CD4-positive, alpha-beta T cell (primary cell): ENCODE measurements at regions not wholly inside any gene's neighbourhood (a gene's known extent, or its start where the extent isn't known, plus 50 kb on each side); places are given as distances from the start of the nearest gene placed in this dataset.

ENCODE experiments used
- ATAC-seq: fragments of 200-7000 bp; cut with Tn5 transposase; one replicate; pipeline ENCODE4 v1.10.0; 2022; ENCODE audit warnings: mild to moderate bottlenecking; ENCODE audit not compliant: poor library complexity
- CTCF ChIA-PET: fragments of 350-600 bp; sonication (Branson Sonifier 250); formaldehyde crosslinking; loops from one replicate; lab custom pipeline; 2021; ENCODE audit warnings: antibody characterized with exemption, inconsistent platforms; lab: Charles Lee
- POLR2A ChIA-PET: fragments of 350-600 bp; sonication (Branson Sonifier 250); formaldehyde crosslinking; loops from one replicate; lab custom pipeline; 2021; ENCODE audit warnings: antibody characterized with exemption, inconsistent platforms; lab: Charles Lee
- DNase-seq, 14 experiments: peaks; one replicate each; pipeline ENCODE4 v3.0.0-alpha.2; 2013 to 2020; ENCODE audit warnings: mixed read lengths in 2 of 14
- H3K27ac ChIP-seq, 2 donors: one replicate each; pipeline versions ENCODE4 v1.5.1 to v1.7.0; 2013; ENCODE audit warnings: low read length in 2 of 2, low read depth in 1 of 2, mild to moderate bottlenecking in 1 of 2
- H3K27me3 ChIP-seq, 2 experiments: 1 replicate in 1 of 2; 2 replicates in 1 of 2; pipeline versions ENCODE4 v1.6.1 to v1.7.0; 2013; ENCODE audit warnings: low read length in 2 of 2, control low read depth in 1 of 2, mild to moderate bottlenecking in 1 of 2, moderate library complexity in 1 of 2; ENCODE audit not compliant: insufficient read depth in 2 of 2, control insufficient read depth in 1 of 2
- H3K36me3 ChIP-seq: one replicate; pipeline ENCODE4 v1.6.1; 2013; ENCODE audit warnings: low read length, control low read depth; ENCODE audit not compliant: insufficient read depth
- H3K4me1 ChIP-seq: one replicate; pipeline ENCODE4 v1.6.1; 2013; ENCODE audit warnings: low read length, control low read depth; ENCODE audit not compliant: insufficient read depth
- H3K4me3 ChIP-seq: one replicate; pipeline ENCODE4 v1.5.1; 2013; ENCODE audit warnings: mild to moderate bottlenecking, low read length, moderate library complexity
- H3K9me3 ChIP-seq, 2 experiments: 1 replicate in 1 of 2; 2 replicates in 1 of 2; pipeline versions ENCODE4 v1.6.1 to v1.7.0; 2013; ENCODE audit warnings: low read length in 2 of 2, mild to moderate bottlenecking in 2 of 2, control low read depth in 1 of 2, moderate library complexity in 1 of 2; ENCODE audit not compliant: control insufficient read depth in 1 of 2, insufficient read depth in 1 of 2
- H3K27ac Mint-ChIP-seq: one replicate; pipeline ENCODE4 v1.8.0; 2020; ENCODE audit warnings: mixed read lengths
- H3K27me3 Mint-ChIP-seq: one replicate; pipeline ENCODE4 v1.8.0; 2021; ENCODE audit warnings: mixed read lengths
- H3K36me3 Mint-ChIP-seq: one replicate; pipeline ENCODE4 v1.8.0; 2021; ENCODE audit warnings: low read depth, mixed read lengths
- H3K4me1 Mint-ChIP-seq: one replicate; pipeline ENCODE4 v1.8.0; 2021; ENCODE audit warnings: low read depth, mixed read lengths
- H3K4me3 Mint-ChIP-seq: one replicate; pipeline ENCODE4 v1.8.0; 2020; ENCODE audit warnings: mild to moderate bottlenecking, mixed read lengths
- H3K9me3 Mint-ChIP-seq: one replicate; pipeline ENCODE4 v1.8.0; 2020; ENCODE audit warnings: mixed read lengths
- CTCF ChIP-seq: fragments of 200-600 bp; IDR thresholded peaks from one replicate; pipeline ENCODE4 v1.8.0; 2022; ENCODE audit warnings: antibody characterized with exemption, mild to moderate bottlenecking
- intact Hi-C, 2 experiments: fragments of 100-400 bp; cut with DNase I in 1 of 2; cut with micrococcal nuclease in 1 of 2; formaldehyde crosslinking; loops; one replicate each; pipeline versions ENCODE4 v1.15.1 to v1.9.0; 2023 to 2025; cut with DNase I, micrococcal nuclease

- no peaks in the 10 kb centered on the region for H3K27me3 ChIP-seq
- no peak overlapping the region for H3K4me3 ChIP-seq
- Mint-ChIP-seq H3K9me3 (peaks cover 3% of the 10 kb centered on the region), H3K4me1 (no peaks in the 10 kb centered on the region), H3K36me3 (no peaks in the 10 kb centered on the region), H3K27ac (no peak overlapping the region), H3K27me3 (no peaks in the 10 kb centered on the region), H3K4me3 (no peak overlapping the region)
- no peak overlapping the region for H3K27ac ChIP-seq
- ChIA-PET CTCF (no interaction called here), POLR2A (no interaction called here)
- no peak for ATAC-seq
- TF ChIP-seq CTCF: no peak
- intact Hi-C loops: no loop called here
- no peak for DNase-seq
- H3K36me3 ChIP-seq: no peaks in the 10 kb centered on the region
- H3K9me3 ChIP-seq: peaks cover 0 to 10% of the 10 kb centered on the region in 2 experiments
- H3K4me1 ChIP-seq: no peaks in the 10 kb centered on the region
These were observed 394.5 kb upstream of the SOX9 start for GRCh38 chr17:71726341-71726740.

- no peak for TF ChIP-seq CTCF
- Mint-ChIP-seq H3K36me3 (no peaks in the 10 kb centered on the region), H3K27ac (no peak overlapping the region), H3K4me3 (no peak overlapping the region), H3K4me1 (no peaks in the 10 kb centered on the region), H3K27me3 (no peaks in the 10 kb centered on the region), H3K9me3 (peaks cover 3% of the 10 kb centered on the region)
- Histone ChIP-seq H3K9me3 (peaks cover 0 to 10% of the 10 kb centered on the region in 2 experiments), H3K27me3 (no peaks in the 10 kb centered on the region), H3K36me3 (no peaks in the 10 kb centered on the region), H3K27ac (no peak overlapping the region), H3K4me3 (no peak overlapping the region), H3K4me1 (no peaks in the 10 kb centered on the region)
- ChIA-PET POLR2A (no interaction called here), CTCF (no interaction called here)
- intact Hi-C loops: no loop called here
- DNase-seq (no peak), ATAC-seq (no peak)
These were observed 393.5 kb upstream of the SOX9 start for GRCh38 chr17:71727292-71727691.

GRCh38 chr17:71727723-71728122 is 393.1 kb upstream of the SOX9 start:
- no peak overlapping the region for H3K27ac Mint-ChIP-seq

More at GRCh38 chr17:71727723-71728122, 393.1 kb upstream of the SOX9 start:
- Histone ChIP-seq H3K4me3 (no peak overlapping the region), H3K9me3 (peaks cover 0 to 10% of the 10 kb centered on the region in 2 experiments), H3K27ac (no peak overlapping the region), H3K36me3 (no peaks in the 10 kb centered on the region), H3K27me3 (no peaks in the 10 kb centered on the region), H3K4me1 (no peaks in the 10 kb centered on the region)
- no peak overlapping the region for H3K4me3 Mint-ChIP-seq
- CTCF ChIA-PET: no interaction called here
- no peaks in the 10 kb centered on the region for H3K36me3 Mint-ChIP-seq
- DNase-seq (no peak), ATAC-seq (no peak)
- no peak for TF ChIP-seq CTCF
- no peaks in the 10 kb centered on the region for H3K4me1 Mint-ChIP-seq
- H3K9me3 Mint-ChIP-seq: peaks cover 3% of the 10 kb centered on the region
- no peaks in the 10 kb centered on the region for H3K27me3 Mint-ChIP-seq
- POLR2A ChIA-PET: no interaction called here
- intact Hi-C loops: no loop called here
